Activated T-helper 1 cell treated with anti-CD3 and anti-CD28 coated beads, Interleukin-2, amount 50 U/mL, for 16 hours (primary cell): ENCODE measurements at regions not wholly inside any gene's neighbourhood (a gene's known extent, or its start where the extent isn't known, plus 50 kb on each side); places are given as distances from the start of the nearest gene placed in this dataset.
"Not testable (repeated sequence)": the region's sequence is repeated elsewhere in the genome, so short reads cannot be mapped to it uniquely, and the experiment has no call there.

Experiments used
- DNase-seq, 2 donors: peaks; one replicate each; pipeline ENCODE4 v3.0.0-alpha.2; 2020; ENCODE audit warnings: low read depth in 1 of 2, low spot score in 1 of 2

- no peak for DNase-seq
Measured at GRCh38 chr12:97784904-97785303, 322.3 kb downstream of the RMST start.

GRCh38 chr12:97790281-97790680, 327.7 kb downstream of the RMST start:
- no peak for DNase-seq

GRCh38 chr12:97797473-97797872, 334.9 kb downstream of the RMST start:
- DNase-seq, result no peak

- no peak for DNase-seq
Measured at GRCh38 chr12:97800561-97800960, 338.0 kb downstream of the RMST start.

GRCh38 chr12:97801471-97802059, 339.0 kb downstream of the RMST start:
- no peak for DNase-seq

- no peak for DNase-seq
Measured at GRCh38 chr12:97805146-97805545, 342.5 kb downstream of the RMST start.

- DNase-seq, result no peak
Measured at GRCh38 chr12:97813301-97813700, 350.7 kb downstream of the RMST start.

- no peak for DNase-seq
Measured at GRCh38 chr12:97821806-97822205, 359.2 kb downstream of the RMST start.

- no peak for DNase-seq
Measured at GRCh38 chr12:97835541-97835940, 372.9 kb downstream of the RMST start.

GRCh38 chr12:97837401-97837800, 374.8 kb downstream of the RMST start:
- no peak for DNase-seq

- no peak for DNase-seq
Measured at GRCh38 chr12:97848051-97848450, 385.4 kb downstream of the RMST start.

- DNase-seq, result no peak
Measured at GRCh38 chr12:97854477-97854876, 391.9 kb downstream of the RMST start.

- DNase-seq, result no peak
Measured at GRCh38 chr12:97862072-97862471, 399.5 kb downstream of the RMST start.

- DNase-seq, result no peak
Measured at GRCh38 chr12:97875064-97875463, 412.5 kb downstream of the RMST start.

- DNase-seq, result no peak
Measured at GRCh38 chr12:97876780-97877179, 414.2 kb downstream of the RMST start.

GRCh38 chr12:97877404-97877803, 414.8 kb downstream of the RMST start:
- no peak for DNase-seq

GRCh38 chr12:97886511-97887176, 424.0 kb downstream of the RMST start:
- no peak for DNase-seq

- DNase-seq, result not testable (repeated sequence)
Measured at GRCh38 chr12:97897881-97898280, 435.3 kb downstream of the RMST start.

GRCh38 chr12:97899529-97899928, 436.9 kb downstream of the RMST start:
- no peak for DNase-seq

GRCh38 chr12:97899956-97900355, 437.4 kb downstream of the RMST start:
- no peak for DNase-seq

GRCh38 chr12:97903356-97903755, 440.8 kb downstream of the RMST start:
- no peak for DNase-seq

- DNase-seq, result no peak
Measured at GRCh38 chr12:97907504-97907903, 444.9 kb downstream of the RMST start.

- DNase-seq, result no peak
Measured at GRCh38 chr12:97910559-97910958, 448.0 kb downstream of the RMST start.
